ENCODE measurements at regions not wholly inside any gene's neighbourhood (a gene's known extent, or its start where the extent isn't known, plus 50 kb on each side); places are given as distances from the start of the nearest gene placed in this dataset.

GRCh38 chr17:70947215-70947614, 777.9 kb downstream of the KCNJ2 start:
- WGBS, 2 experiments (ENCODE audit: extremely low coverage in 1 of 2, insufficient coverage in 1 of 2, insufficient read length in 1 of 2, insufficient replicate concordance in 2 of 2, low coverage in 1 of 2, low lambda C conversion rate in 2 of 2, missing lambda C conversion rate in 1 of 2) = 100% methylated on average over 2 of the region's 2 CpGs; no CpG with 5 or more reads in 1 of the 2 experiments
- H3K56ac ChIP-seq (replicated peaks; ENCODE audit: insufficient read length, low read depth, low read length) = no peak overlapping the region
- H3K27me3 ChIP-seq (replicated peaks in 1 of 4; ENCODE audit: control insufficient read depth in 3 of 4, extremely low read depth in 1 of 4, insufficient read depth in 3 of 4, low read length in 3 of 4) = no peaks in the 10 kb centered on the region
- FAIRE-seq = no peak
- no peaks in the 10 kb centered on the region for H3K79me2 ChIP-seq (ENCODE audit: control insufficient read depth in 1 of 2, insufficient read depth in 2 of 2, low read length in 2 of 2)
- H2BK120ac ChIP-seq (replicated peaks; ENCODE audit: low read depth, low read length) = no peak overlapping the region
- no peaks in the 10 kb centered on the region for H3K79me1 ChIP-seq (ENCODE audit: low read depth, low read length)
- H2BK5ac ChIP-seq (ENCODE audit: low read depth, low read length) = no peak overlapping the region
- no peaks in the 10 kb centered on the region; the same call in 1 of the 2 replicates for H3K23me2 ChIP-seq (ENCODE audit: low read depth, low read length)
- H2AK5ac ChIP-seq (ENCODE audit: low read depth, low read length) = no peak overlapping the region
- H3K14ac ChIP-seq (ENCODE audit: insufficient read length) = no peak overlapping the region
- H3K27ac ChIP-seq (ENCODE audit: low read depth, low read length) = no peak overlapping the region
- DNase-seq (ENCODE audit: low read depth in 1 of 2, low spot score in 2 of 2) = no peak
- ChIA-PET POLR2A (ENCODE audit: partially characterized antibody) (no interaction called here), CTCF (ENCODE audit: partially characterized antibody) (interaction anchor here (1.3 to 2.9 kb wide), 3 partner anchors 9 to 181 kb away, joined by 4 to 6 read pairs (median 4); no protein-coding TSS in a partner anchor)
- no peak overlapping the region for H4K91ac ChIP-seq (replicated peaks; ENCODE audit: insufficient read length, low read length)
- peaks cover 0 to 7% (median 1%) of the 10 kb centered on the region in 4 experiments; a peak in 2 of 7 replicates for H3K4me1 ChIP-seq (replicated peaks in 1 of 4; ENCODE audit: control insufficient read depth in 3 of 4, insufficient read depth in 4 of 4, low read length in 3 of 4)
- no peak overlapping the region for H3K4me2 ChIP-seq (ENCODE audit: insufficient read depth in 1 of 2, low read depth in 2 of 2, low read length in 2 of 2)
- H4K8ac ChIP-seq (ENCODE audit: extremely low read depth, insufficient read depth, low read length) = no peak overlapping the region
- H3K18ac ChIP-seq (ENCODE audit: extremely low read depth, low read length) = no peak overlapping the region
- H3K4me3 ChIP-seq (ENCODE audit: extremely low read depth in 1 of 4, insufficient read depth in 2 of 4, low read depth in 3 of 4, low read length in 4 of 4) = no peak overlapping the region
- no peak overlapping the region for H3K4ac ChIP-seq (replicated peaks; ENCODE audit: insufficient read length, low read depth, low read length)
- no peak overlapping the region for H4K5ac ChIP-seq (ENCODE audit: insufficient read length, low read depth, low read length)
- no peak overlapping the region for H3K23ac ChIP-seq (ENCODE audit: insufficient read length)
- no peaks in the 10 kb centered on the region for H3K9me3 ChIP-seq (ENCODE audit: insufficient read depth in 2 of 2, low read depth in 1 of 2, low read length in 1 of 2)
- no peak overlapping the region for H2BK12ac ChIP-seq (ENCODE audit: low read depth, low read length)
- H4K20me1 ChIP-seq (replicated peaks in 1 of 2; ENCODE audit: control insufficient read depth in 1 of 2, insufficient read depth in 2 of 2, low read length in 2 of 2) = no peaks in the 10 kb centered on the region
- TF ChIP-seq BRCA1 (IDR thresholded peaks at IDR 0.05; ENCODE audit: low read depth, low read length) (no peak), GTF2F1 (IDR thresholded peaks at IDR 0.05; ENCODE audit: borderline replicate concordance, low read depth, low read length) (no peak), MAX (IDR thresholded peaks at IDR 0.05) (no peak), SUZ12 (IDR thresholded peaks at IDR 0.05; ENCODE audit: low read length) (no peak), ATF3 (IDR thresholded peaks at IDR 0.05; ENCODE audit: insufficient read depth, low read depth, low read length) (no peak), CBX5 (IDR thresholded peaks at IDR 0.05; ENCODE audit: low read depth, low read length) (no peak), CREB1 (IDR thresholded peaks at IDR 0.05) (no peak)
- no peak overlapping the region for H2BK15ac ChIP-seq (ENCODE audit: low read length)
- H3K36me3 ChIP-seq (ENCODE audit: control insufficient read depth in 2 of 4, insufficient read depth in 4 of 4, low read length in 3 of 4) = no peaks in the 10 kb centered on the region
- H2BK20ac ChIP-seq (ENCODE audit: low read length) = no peak overlapping the region
- H2AFZ ChIP-seq (ENCODE audit: low read length) = no peak overlapping the region
- H3K9ac ChIP-seq (replicated peaks in 1 of 4; ENCODE audit: extremely low read depth in 1 of 4, low read depth in 3 of 4, low read length in 3 of 4) = no peak overlapping the region
